ENCODE measurements at regions not wholly inside any gene's neighbourhood (a gene's known extent, or its start where the extent isn't known, plus 50 kb on each side); places are given as distances from the start of the nearest gene placed in this dataset.

DNA sequence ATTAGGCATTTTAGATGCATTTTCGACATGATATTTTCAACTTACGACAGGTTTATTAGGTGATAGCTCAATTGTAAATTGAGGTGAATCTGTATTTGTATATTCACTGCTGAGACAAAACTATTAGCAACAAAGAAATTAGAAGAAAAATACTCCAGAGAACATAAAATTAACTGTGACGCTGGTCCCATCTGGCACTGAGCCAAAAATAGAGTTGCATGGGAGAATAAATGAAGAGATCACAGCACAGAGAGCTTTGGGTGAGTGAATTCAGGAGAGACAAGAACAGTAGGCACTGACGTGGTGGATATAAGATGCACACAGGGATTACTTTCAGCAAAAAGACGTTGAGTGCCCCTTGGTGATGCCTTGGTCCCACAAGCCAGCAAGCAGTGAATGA is 306.2 kb upstream of the RAB6C start:
- TF ChIP-seq, protein P1, sequence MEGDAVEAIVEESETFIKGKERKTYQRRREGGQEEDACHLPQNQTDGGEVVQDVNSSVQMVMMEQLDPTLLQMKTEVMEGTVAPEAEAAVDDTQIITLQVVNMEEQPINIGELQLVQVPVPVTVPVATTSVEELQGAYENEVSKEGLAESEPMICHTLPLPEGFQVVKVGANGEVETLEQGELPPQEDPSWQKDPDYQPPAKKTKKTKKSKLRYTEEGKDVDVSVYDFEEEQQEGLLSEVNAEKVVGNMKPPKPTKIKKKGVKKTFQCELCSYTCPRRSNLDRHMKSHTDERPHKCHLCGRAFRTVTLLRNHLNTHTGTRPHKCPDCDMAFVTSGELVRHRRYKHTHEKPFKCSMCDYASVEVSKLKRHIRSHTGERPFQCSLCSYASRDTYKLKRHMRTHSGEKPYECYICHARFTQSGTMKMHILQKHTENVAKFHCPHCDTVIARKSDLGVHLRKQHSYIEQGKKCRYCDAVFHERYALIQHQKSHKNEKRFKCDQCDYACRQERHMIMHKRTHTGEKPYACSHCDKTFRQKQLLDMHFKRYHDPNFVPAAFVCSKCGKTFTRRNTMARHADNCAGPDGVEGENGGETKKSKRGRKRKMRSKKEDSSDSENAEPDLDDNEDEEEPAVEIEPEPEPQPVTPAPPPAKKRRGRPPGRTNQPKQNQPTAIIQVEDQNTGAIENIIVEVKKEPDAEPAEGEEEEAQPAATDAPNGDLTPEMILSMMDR (IDR thresholded peaks at IDR 0.05; ENCODE audit: low read depth, low read length, missing control alignments): no peak
- DNase-seq (ENCODE audit: extremely low read depth, low read depth): no peak
- H3K4me3 ChIP-seq (replicated peaks; ENCODE audit: low read depth, low read length): no peak overlapping the region

DNA sequence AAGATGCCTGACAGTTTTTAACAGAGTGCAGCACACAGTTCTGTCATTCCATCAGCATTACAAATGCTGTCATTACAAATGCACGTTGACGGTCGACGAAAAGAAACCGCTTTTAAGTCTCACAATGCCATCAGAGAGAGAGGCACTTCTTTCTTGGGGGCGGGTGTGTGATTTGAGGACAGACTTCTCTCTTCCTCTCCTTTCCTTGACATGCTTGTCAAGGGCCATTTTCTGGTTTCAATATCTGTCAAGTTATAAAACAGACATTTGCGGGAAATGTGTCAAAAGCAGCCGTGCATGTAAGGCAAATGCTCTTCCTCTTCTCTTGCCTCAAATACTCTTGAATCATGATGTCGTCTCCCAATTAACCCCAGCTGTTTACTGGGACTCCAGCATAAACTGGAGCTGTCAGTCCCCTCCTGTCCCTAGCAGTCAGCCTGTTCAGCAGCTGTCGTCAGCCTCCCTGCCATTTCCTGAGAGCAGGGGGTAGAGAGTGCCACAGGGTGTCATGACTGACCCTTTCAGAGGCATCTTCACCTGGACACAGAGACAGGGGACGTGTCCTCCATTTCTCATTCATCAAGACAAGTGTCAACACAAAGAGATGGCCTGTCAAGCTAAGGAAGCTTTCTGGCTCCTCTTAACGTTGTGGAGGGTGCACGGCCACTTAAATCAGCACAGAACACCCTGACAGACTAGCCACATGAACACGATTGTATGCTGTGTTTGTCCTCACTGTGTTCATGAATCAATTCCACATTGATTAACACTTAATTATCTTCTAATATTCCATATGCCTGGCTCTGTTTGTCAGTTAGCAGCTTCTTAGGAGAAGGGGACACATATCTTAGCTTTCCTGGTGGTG is 305.4 kb upstream of the RAB6C start:
- no peak for DNase-seq (ENCODE audit: extremely low read depth, low read depth)
- no peak overlapping the region for H3K4me3 ChIP-seq (replicated peaks; ENCODE audit: low read depth, low read length)
- TF ChIP-seq, protein P1 (IDR thresholded peaks at IDR 0.05; ENCODE audit: low read depth, low read length, missing control alignments): no peak

DNA sequence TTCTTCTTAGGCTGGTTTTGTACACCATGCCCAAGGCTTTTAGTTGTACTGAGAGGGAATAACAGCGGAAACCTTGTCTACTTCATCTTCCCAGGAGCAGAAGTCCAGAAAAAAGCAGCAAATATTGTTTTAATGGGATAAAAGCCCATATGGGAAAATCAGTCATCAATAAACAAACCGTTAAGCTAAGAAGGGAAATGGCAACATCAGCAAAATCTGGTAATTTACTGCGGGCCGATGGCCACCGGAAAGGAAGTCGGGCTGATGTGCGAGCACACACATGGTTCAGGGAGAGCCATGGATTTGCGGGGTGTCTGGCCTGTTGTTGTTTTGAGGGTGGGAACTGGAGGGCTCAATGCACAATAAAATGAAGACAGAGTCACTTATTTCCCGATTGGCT is 300.7 kb upstream of the RAB6C start:
- no peak overlapping the region for H3K4me3 ChIP-seq (replicated peaks; ENCODE audit: low read depth, low read length)
- no peak for DNase-seq (ENCODE audit: extremely low read depth, low read depth)
- TF ChIP-seq, protein P1 (IDR thresholded peaks at IDR 0.05; ENCODE audit: low read depth, low read length, missing control alignments): no peak

DNA sequence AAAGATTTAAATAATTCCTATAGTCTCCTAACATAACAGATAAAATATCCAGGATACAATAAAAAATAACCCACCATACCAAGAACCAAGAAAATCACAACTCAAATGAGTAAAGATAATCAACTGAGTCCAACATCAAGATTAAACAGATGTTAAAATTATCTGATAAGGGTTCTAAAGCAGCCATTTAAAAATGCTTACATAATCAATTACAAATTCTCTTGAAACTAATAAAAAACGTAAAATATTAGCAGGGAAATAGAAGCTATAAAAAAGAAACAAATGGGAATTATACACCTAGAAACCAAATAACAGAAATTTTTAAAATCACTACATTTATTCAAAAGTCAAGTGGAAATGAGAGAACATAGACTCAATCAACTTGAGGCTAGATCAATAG is 297.7 kb upstream of the RAB6C start:
- TF ChIP-seq, protein P1 (IDR thresholded peaks at IDR 0.05; ENCODE audit: low read depth, low read length, missing control alignments): no peak
- no peak overlapping the region for H3K4me3 ChIP-seq (replicated peaks; ENCODE audit: low read depth, low read length)
- no peak for DNase-seq (ENCODE audit: extremely low read depth, low read depth)

DNA sequence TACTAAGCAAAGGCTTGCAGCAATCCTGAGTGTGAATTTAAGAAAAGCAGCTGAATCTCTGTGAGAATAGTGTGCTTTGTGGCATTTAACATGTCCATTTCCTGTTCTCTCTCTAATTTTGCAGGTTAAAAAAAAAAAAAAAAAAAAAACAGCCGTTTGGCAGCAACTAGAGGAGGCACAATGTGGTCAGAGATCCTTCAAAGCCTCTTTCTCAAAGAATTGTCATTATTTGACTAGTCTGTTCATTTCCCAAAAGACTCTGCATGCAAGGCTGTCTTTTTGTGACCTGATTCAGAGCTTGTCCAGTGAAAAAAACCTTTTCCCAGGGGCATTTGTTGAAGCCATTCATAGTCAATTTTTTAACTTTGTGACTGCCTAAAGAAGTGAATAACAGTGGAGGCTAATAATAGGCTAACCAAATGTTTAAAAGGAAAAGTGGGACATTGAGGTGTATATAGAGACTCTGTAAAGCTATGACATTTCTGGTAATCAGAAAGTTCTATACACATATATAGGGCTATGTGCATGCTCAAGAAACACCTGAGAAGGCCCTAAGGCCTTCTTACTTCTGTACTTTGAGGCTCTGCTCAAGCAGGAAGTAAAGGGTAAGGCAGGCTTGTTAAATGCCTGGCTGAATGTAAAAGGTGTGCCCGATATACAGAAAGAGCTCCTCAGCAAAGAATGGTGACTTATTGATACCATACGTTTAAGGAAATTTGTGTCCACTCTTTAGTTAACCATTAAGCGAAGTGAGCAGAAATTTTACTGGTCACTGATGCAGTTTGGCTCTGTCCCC is 289.6 kb upstream of the RAB6C start:
- TF ChIP-seq, protein P1 (IDR thresholded peaks at IDR 0.05; ENCODE audit: low read depth, low read length, missing control alignments): no peak
- no peak for DNase-seq (ENCODE audit: extremely low read depth, low read depth)
- H3K4me3 ChIP-seq (replicated peaks; ENCODE audit: low read depth, low read length): no peak overlapping the region

DNA sequence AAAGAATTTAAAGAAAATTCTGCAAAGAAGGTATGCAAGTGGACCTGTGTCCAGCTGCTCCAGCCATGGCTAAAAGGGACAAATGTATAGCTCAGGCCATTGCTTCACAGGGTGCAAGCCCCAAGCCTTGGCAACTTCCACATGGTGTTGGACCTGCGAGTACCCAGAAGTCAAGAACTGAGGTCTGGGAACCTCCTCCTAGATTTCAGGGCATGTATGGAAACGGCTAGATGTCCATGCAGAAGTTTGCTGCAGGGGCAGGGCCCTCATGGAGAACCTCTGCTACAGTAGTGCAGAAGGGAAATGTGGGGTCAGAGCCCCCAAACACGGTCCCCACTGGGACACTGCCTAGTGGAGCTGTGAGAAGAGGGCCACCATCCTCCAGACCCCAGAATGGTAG is 284.0 kb upstream of the RAB6C start:
- DNase-seq (ENCODE audit: extremely low read depth, low read depth): no peak
- H3K4me3 ChIP-seq (replicated peaks; ENCODE audit: low read depth, low read length): no peak overlapping the region
- TF ChIP-seq, protein P1 (IDR thresholded peaks at IDR 0.05; ENCODE audit: low read depth, low read length, missing control alignments): no peak
